Nephron (organoid): ENCODE measurements at regions not wholly inside any gene's neighbourhood (a gene's known extent, or its start where the extent isn't known, plus 50 kb on each side); places are given as distances from the start of the nearest gene placed in this dataset.

Experiments
- H3K27ac Mint-ChIP-seq, 3 experiments: 2 replicates each; pipeline ENCODE4 v1.8.0; 2020; ENCODE audit warnings: mixed read lengths in 3 of 3, mild to moderate bottlenecking in 2 of 3, moderate library complexity in 1 of 3
- H3K27me3 Mint-ChIP-seq: 2 replicates; pipeline ENCODE4 v1.8.0; 2021; ENCODE audit warnings: low read depth, mild to moderate bottlenecking, moderate library complexity, mixed read lengths
- H3K36me3 Mint-ChIP-seq: 2 replicates; pipeline ENCODE4 v1.8.0; 2020; ENCODE audit warnings: low read depth, mixed read lengths
- H3K4me1 Mint-ChIP-seq: 2 replicates; pipeline ENCODE4 v1.8.0; 2020; ENCODE audit warnings: mixed read lengths
- H3K4me3 Mint-ChIP-seq, 3 experiments: 2 replicates each; pipeline ENCODE4 v1.8.0; 2020; ENCODE audit warnings: mild to moderate bottlenecking in 3 of 3, mixed read lengths in 3 of 3, moderate library complexity in 2 of 3
- H3K9me3 Mint-ChIP-seq: 2 replicates; pipeline ENCODE4 v1.8.0; 2020; ENCODE audit warnings: mixed read lengths
- TF ChIP-seq, protein P1 (sequence below), 3 experiments: fragments of 200-600 bp; sonication (generic); IDR thresholded peaks; one replicate each; pipeline ENCODE4 v1.5.0; 2021; ENCODE audit warnings: antibody characterized with exemption in 3 of 3; ENCODE audit not compliant: unreplicated experiment in 3 of 3

DNA sequence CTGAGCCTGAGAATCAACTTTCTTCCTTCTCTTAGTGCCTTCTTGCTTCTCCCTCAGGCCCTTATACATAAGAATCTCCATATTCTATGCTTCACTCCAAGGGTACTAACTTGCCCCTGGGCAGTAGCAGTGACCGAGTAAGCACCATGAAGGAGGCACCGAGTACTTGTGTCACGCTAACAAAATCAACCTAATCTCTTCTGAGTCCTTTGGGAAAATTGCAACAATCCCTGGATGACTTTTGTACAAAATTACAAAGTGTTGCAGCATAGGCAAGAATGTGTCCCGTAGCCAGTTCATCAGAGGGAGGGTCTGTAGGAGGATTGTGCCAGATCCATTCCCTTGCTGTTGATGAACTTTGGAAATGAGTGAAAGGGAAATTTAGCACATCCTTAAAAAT, 80.4 kb upstream of the EEPD1 start:
- peaks cover 3% of the 10 kb centered on the region for H3K27me3 Mint-ChIP-seq
- H3K4me1 Mint-ChIP-seq, result peaks cover 22% of the 10 kb centered on the region
- TF ChIP-seq, protein P1, sequence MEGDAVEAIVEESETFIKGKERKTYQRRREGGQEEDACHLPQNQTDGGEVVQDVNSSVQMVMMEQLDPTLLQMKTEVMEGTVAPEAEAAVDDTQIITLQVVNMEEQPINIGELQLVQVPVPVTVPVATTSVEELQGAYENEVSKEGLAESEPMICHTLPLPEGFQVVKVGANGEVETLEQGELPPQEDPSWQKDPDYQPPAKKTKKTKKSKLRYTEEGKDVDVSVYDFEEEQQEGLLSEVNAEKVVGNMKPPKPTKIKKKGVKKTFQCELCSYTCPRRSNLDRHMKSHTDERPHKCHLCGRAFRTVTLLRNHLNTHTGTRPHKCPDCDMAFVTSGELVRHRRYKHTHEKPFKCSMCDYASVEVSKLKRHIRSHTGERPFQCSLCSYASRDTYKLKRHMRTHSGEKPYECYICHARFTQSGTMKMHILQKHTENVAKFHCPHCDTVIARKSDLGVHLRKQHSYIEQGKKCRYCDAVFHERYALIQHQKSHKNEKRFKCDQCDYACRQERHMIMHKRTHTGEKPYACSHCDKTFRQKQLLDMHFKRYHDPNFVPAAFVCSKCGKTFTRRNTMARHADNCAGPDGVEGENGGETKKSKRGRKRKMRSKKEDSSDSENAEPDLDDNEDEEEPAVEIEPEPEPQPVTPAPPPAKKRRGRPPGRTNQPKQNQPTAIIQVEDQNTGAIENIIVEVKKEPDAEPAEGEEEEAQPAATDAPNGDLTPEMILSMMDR (IDR thresholded peaks at IDR 0.05; ENCODE audit: unreplicated experiment in 3 of 3), result no peak
- H3K4me3 Mint-ChIP-seq, result no peak overlapping the region
- H3K27ac Mint-ChIP-seq, result no peak overlapping the region
- H3K36me3 Mint-ChIP-seq, result no peaks in the 10 kb centered on the region
- no peaks in the 10 kb centered on the region for H3K9me3 Mint-ChIP-seq

DNA sequence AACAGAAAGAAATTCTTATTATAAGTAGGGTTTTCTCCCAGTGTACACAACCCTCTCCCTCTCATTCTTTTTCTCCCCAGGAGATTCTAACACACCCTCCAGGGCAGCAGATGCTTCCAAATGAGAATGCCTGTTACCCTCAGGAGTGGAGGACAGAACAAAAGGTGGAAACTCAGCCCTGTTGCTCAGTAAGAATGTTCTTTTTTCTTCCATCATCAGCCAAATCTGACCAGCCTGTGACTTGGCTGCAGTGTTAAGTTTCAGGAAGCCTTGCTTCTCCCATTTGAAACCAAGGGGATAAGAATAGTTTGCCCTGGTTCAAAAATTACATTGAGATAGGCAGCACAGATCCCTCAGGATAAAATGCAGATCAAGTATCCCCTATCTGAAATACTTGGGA, 77.5 kb upstream of the EEPD1 start:
- TF ChIP-seq, protein P1 (IDR thresholded peaks at IDR 0.05; ENCODE audit: unreplicated experiment in 3 of 3), result no peak
- Mint-ChIP-seq H3K4me1 (peaks cover 18% of the 10 kb centered on the region), H3K36me3 (no peaks in the 10 kb centered on the region), H3K4me3 (no peak overlapping the region), H3K27ac (peak overlapping the region in 1 of 3 experiments; percentile 4), H3K9me3 (no peaks in the 10 kb centered on the region), H3K27me3 (peaks cover 3% of the 10 kb centered on the region)

DNA sequence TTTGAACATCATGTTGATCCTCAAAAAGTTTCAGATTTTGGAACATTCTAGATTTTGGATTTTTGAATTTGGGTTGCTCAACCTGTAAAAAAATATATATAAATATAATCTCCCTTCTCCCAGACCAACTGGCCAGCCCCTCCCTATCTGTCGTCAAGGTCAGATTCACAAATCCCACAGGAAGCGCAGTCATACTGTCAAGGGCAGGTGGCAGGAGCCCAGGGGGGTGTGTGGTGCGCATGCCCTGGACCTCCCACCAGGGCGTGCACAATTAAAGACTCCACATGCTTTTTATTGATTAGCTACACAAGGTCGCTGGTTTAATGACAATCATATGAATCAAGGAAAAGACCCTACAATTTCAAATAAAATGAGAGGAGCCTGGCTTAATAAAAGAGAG, 77.0 kb upstream of the EEPD1 start:
- Mint-ChIP-seq H3K9me3 (no peaks in the 10 kb centered on the region), H3K4me1 (peaks cover 18% of the 10 kb centered on the region), H3K27ac (no peak overlapping the region), H3K4me3 (no peak overlapping the region), H3K27me3 (peaks cover 3% of the 10 kb centered on the region), H3K36me3 (no peaks in the 10 kb centered on the region)
- TF ChIP-seq, protein P1 (IDR thresholded peaks at IDR 0.05; ENCODE audit: unreplicated experiment in 3 of 3), result no peak

DNA sequence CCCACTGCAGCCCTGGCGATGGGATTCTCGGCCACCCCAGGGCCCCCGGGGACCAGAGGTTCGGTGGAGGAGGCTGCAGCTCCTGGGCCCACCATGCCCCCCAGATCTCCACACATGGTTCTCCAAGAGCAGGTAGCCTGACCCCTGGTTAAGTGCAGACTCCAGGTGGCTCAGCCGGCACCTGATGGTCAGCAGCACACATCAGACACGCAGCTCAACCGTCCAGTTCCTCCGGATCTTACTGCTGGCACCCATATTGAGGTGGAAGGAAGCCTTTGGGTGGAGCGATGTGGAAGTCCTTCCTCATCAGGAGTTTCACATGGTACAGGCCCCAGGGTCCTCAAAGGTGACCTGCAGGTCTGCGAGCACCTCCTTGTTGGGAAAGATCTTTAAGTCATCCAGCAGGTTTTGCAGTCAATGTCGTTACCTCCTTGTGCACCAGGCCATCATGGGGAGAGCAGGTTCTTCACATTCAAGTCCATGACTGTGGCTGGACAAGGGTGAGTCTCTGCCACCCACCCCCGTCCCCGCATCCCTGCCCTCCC, 74.2 kb upstream of the EEPD1 start:
- TF ChIP-seq, protein P1 (IDR thresholded peaks at IDR 0.05; ENCODE audit: unreplicated experiment in 3 of 3), result no peak
- Mint-ChIP-seq H3K4me3 (no peak overlapping the region), H3K4me1 (peaks cover 18% of the 10 kb centered on the region), H3K27ac (no peak overlapping the region), H3K36me3 (no peaks in the 10 kb centered on the region), H3K27me3 (peaks cover 4% of the 10 kb centered on the region), H3K9me3 (no peaks in the 10 kb centered on the region)

DNA sequence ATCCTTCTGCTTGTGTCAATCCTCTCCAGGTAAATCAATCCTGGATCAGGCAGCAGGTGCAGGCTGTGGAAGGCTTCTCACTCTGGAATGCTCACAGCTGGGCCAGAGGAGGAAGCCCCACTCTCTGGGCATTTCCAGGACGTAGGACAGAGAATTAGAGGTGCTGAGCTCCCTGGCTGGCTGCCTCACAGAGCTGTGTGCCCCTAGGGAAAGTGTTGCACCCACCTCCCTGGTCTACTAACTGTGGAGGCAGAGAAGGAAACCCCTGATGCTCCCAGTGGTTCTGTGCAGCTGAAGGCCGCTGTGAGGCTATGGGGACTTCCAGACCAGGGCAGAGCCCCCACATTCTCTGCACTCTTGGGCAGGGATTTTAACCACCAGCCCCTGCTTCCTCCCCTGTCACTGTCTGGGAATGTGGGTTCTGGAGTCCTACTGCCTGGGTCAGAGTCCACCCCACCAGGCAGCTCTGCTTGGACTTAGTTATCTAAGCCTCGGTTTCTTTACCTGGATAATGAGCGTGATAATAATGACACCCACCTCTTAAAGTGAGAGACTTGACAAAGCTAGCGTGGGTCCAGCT, 73.5 kb upstream of the EEPD1 start:
- H3K36me3 Mint-ChIP-seq, result no peaks in the 10 kb centered on the region
- peaks cover 4% of the 10 kb centered on the region for H3K27me3 Mint-ChIP-seq
- no peak overlapping the region for H3K27ac Mint-ChIP-seq
- H3K4me3 Mint-ChIP-seq, result no peak overlapping the region
- H3K9me3 Mint-ChIP-seq, result no peaks in the 10 kb centered on the region
- peaks cover 20% of the 10 kb centered on the region for H3K4me1 Mint-ChIP-seq
- TF ChIP-seq, protein P1 (IDR thresholded peaks at IDR 0.05; ENCODE audit: unreplicated experiment in 3 of 3), result no peak

DNA sequence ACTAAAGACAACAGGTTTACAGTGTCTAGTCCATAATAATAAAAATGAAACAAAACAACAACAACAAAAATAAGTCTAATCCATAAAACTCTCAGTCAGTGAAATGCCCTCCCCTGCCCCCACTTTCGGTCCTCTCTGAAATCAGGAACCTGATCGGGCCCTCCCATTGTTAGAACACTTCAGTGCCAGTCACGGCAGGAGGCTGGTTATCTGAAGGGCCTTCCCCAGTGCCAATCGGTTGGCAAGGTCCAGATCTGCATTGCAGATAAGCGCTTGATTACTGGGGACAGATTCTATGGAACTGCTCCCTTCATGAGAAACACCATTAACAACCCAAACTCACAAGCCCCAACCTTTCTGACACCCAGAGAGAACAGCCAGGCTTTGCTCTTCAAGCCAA, 72.2 kb upstream of the EEPD1 start:
- Mint-ChIP-seq H3K9me3 (no peaks in the 10 kb centered on the region), H3K4me1 (peaks cover 13% of the 10 kb centered on the region), H3K27ac (no peak overlapping the region), H3K4me3 (no peak overlapping the region), H3K27me3 (peaks cover 4% of the 10 kb centered on the region), H3K36me3 (no peaks in the 10 kb centered on the region)
- TF ChIP-seq, protein P1 (IDR thresholded peaks at IDR 0.05; ENCODE audit: unreplicated experiment in 3 of 3), result no peak
